GM10248 (cell line): ENCODE measurements at regions not wholly inside any gene's neighbourhood (a gene's known extent, or its start where the extent isn't known, plus 50 kb on each side); places are given as distances from the start of the nearest gene placed in this dataset.

Experiments
- CTCF ChIA-PET: fragments of 300-600 bp; sonication (Branson Sonifier 250); formaldehyde crosslinking; extraction: SDS; loops from one replicate; lab custom pipeline; 2021; ENCODE audit warnings: antibody characterized with exemption; lab: Yijun Ruan, JAX
- POLR2A ChIA-PET: fragments of 350-650 bp; sonication (Branson Sonifier 250); formaldehyde crosslinking; extraction: SDS; loops from one replicate; lab custom pipeline; 2020; ENCODE audit warnings: antibody characterized with exemption; lab: Yijun Ruan, JAX
- DNase-seq: peaks from one replicate; pipeline ENCODE4 v3.0.0; 2012; ENCODE audit errors: extremely low spot score
- CTCF ChIP-seq: IDR thresholded peaks from 2 replicates; pipeline ENCODE4 v1.5.1; 2012; ENCODE audit warnings: mild to moderate bottlenecking, low read depth; ENCODE audit errors: extremely low read depth, missing control alignments, control extremely low read depth

- no peak for DNase-seq
- POLR2A ChIA-PET = no interaction called here
- CTCF ChIA-PET = no interaction called here
- no peak for TF ChIP-seq CTCF
Measured at GRCh38 chr10:44209811-44210210, 175.1 kb downstream of the CXCL12 start.

- POLR2A ChIA-PET = no interaction called here
- DNase-seq = no peak
- TF ChIP-seq CTCF = no peak
- CTCF ChIA-PET = no interaction called here
Measured at GRCh38 chr10:44207160-44207559, 177.7 kb downstream of the CXCL12 start.

DNA sequence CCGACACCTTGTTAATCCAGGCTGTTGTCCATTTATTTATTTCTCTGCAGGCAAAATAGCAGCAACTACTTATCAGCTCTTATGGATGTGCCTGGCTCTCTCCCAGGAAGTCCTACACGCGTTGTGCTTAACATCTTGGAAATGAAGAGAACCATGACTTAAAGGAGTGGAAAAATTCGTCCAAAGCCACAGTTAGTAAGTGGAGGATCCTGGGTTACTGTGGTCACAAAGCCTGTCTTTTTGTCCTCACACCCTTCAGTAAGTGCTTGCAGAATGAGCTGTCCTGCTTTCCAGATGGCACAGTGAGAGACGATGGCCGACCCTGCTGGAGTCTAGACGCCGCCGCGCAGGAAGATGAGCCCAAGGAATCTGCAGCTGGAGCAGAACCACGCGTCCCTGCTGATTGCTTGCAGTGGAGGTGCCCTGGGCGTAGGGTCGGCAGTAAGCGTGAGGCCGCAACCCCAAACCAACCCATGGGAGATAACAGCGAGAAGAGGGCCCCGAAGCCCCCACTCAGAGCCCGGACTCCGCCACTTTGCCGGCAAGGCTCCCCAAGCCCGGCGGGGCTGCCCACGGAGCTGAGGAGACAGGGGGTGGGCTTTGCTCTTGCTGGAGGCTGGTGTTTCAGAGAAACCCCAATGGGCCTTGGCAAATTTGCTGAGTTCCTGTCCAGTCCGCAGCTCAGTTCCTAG lies 178.6 kb downstream of the CXCL12 start:
- no peak for DNase-seq
- ChIA-PET POLR2A (no interaction called here), CTCF (no interaction called here)
- TF ChIP-seq CTCF = no peak

DNA sequence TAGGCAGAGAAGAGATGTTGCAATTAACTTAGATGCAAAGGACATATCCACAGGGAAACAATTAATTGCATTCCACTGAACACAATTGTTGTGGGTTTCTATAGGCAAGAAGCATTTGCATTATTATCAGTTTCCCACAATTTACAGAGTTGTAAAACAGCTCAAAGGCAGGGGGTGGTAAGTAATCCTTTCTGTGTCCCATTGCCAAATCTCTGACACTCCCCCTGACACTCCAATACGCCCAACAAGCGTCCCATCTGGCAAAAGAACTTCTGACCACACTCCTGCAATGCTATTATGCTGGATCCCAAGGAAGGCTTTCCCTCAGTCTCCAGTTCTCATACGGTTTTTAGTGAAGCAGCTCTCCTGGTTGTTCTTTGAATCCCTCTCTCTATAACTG lies 179.8 kb downstream of the CXCL12 start:
- CTCF ChIA-PET = no interaction called here
- DNase-seq = no peak
- POLR2A ChIA-PET = no interaction called here
- no peak for TF ChIP-seq CTCF

GRCh38 chr10:44203535-44203934 lies 181.4 kb downstream of the CXCL12 start:
- no peak for DNase-seq
- CTCF ChIA-PET = interaction anchor here (0.8 kb wide), 1 partner anchor 10 kb away, joined by 3 read pairs; no protein-coding TSS in a partner anchor
- no peak for TF ChIP-seq CTCF
- POLR2A ChIA-PET = no interaction called here

DNA sequence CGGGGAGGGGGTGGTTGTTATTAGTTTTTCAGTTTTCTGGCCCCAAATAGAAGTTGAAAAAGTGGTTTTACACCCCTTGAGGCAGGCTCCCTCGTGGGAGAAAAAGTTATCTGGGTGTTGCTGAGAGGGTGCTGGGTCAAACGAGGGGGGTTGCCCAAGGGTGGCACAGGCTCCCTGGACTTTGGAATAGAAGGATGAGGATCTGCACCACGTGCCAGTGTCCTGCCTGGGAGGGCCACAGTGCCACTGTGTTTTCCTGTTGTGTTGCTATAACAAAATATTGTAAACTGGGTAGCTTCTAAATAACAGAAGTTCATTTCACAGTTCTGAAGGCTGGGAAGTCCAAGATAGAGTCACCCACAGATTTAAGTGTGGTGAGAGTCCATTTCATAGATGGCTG lies 181.9 kb downstream of the CXCL12 start:
- CTCF ChIA-PET = interaction anchor here (0.8 kb wide), 1 partner anchor 10 kb away, joined by 3 read pairs; no protein-coding TSS in a partner anchor
- POLR2A ChIA-PET = no interaction called here
- no peak for TF ChIP-seq CTCF
- no peak for DNase-seq

- ChIA-PET CTCF (no interaction called here), POLR2A (no interaction called here)
- TF ChIP-seq CTCF = no peak
- no peak for DNase-seq
Measured at GRCh38 chr10:44201656-44202055, 183.2 kb downstream of the CXCL12 start.
